ENCODE measurements at regions not wholly inside any gene's neighbourhood (a gene's known extent, or its start where the extent isn't known, plus 50 kb on each side); places are given as distances from the start of the nearest gene placed in this dataset.

GRCh38 chr20:37581246-37581645 is 53.6 kb upstream of the BLCAP start:
- Histone ChIP-seq H3K4me3 (ENCODE audit: low read depth, low read length, poor library complexity, severe bottlenecking) (no peak overlapping the region), H3K4me1 (ENCODE audit: insufficient read depth, low read length, poor library complexity, severe bottlenecking) (no peaks in the 10 kb centered on the region), H3K27me3 (replicated peaks; ENCODE audit: insufficient read depth, low read depth, low read length, poor library complexity) (peaks cover 11% of the 10 kb centered on the region), H3K27ac (ENCODE audit: low read depth, low read length, poor library complexity, severe bottlenecking) (no peak overlapping the region), H3K9me3 (ENCODE audit: low read depth, low read length, poor library complexity, severe bottlenecking) (no peaks in the 10 kb centered on the region), H3K36me3 (ENCODE audit: insufficient read depth, low read length, poor library complexity, severe bottlenecking) (no peaks in the 10 kb centered on the region)
- TF ChIP-seq EZH2 (IDR thresholded peaks at IDR 0.05; ENCODE audit: borderline replicate concordance, low read depth, low read length, poor library complexity, severe bottlenecking) = no peak
- TF ChIP-seq CTCF (conservative IDR thresholded peaks at IDR 0.05; ENCODE audit: low read depth, low read length) = no peak
- intact Hi-C loops (cut with micrococcal nuclease; ENCODE audit: unreplicated experiment) = no loop called here
- no TSS peak for BruUV-seq (replicated peaks)
- ChIA-PET CTCF (no interaction called here), POLR2A (ENCODE audit: low non-redundant PET) (no interaction called here)
- DNase-seq (ENCODE audit: low spot score) = no peak

GRCh38 chr20:37580069-37580468 is 52.4 kb upstream of the BLCAP start:
- CTCF ChIA-PET = no interaction called here
- H3K27ac ChIP-seq (ENCODE audit: low read depth, low read length, poor library complexity, severe bottlenecking) = no peak overlapping the region
- no peak for TF ChIP-seq CTCF (conservative IDR thresholded peaks at IDR 0.05; ENCODE audit: low read depth, low read length)
- TF ChIP-seq EZH2 (IDR thresholded peaks at IDR 0.05; ENCODE audit: borderline replicate concordance, low read depth, low read length, poor library complexity, severe bottlenecking) = no peak
- H3K4me1 ChIP-seq (ENCODE audit: insufficient read depth, low read length, poor library complexity, severe bottlenecking) = no peaks in the 10 kb centered on the region
- no TSS peak for BruUV-seq (replicated peaks)
- H3K9me3 ChIP-seq (ENCODE audit: low read depth, low read length, poor library complexity, severe bottlenecking) = no peaks in the 10 kb centered on the region
- POLR2A ChIA-PET (ENCODE audit: low non-redundant PET) = no interaction called here
- intact Hi-C loops (cut with micrococcal nuclease; ENCODE audit: unreplicated experiment) = no loop called here
- H3K4me3 ChIP-seq (ENCODE audit: low read depth, low read length, poor library complexity, severe bottlenecking) = no peak overlapping the region
- DNase-seq (ENCODE audit: low spot score) = no peak
- no peaks in the 10 kb centered on the region for H3K36me3 ChIP-seq (ENCODE audit: insufficient read depth, low read length, poor library complexity, severe bottlenecking)
- H3K27me3 ChIP-seq (replicated peaks; ENCODE audit: insufficient read depth, low read depth, low read length, poor library complexity) = peaks cover 4% of the 10 kb centered on the region

- no peak for TF ChIP-seq CTCF (conservative IDR thresholded peaks at IDR 0.05; ENCODE audit: low read depth, low read length)
- no peak for TF ChIP-seq EZH2 (IDR thresholded peaks at IDR 0.05; ENCODE audit: borderline replicate concordance, low read depth, low read length, poor library complexity, severe bottlenecking)
- Histone ChIP-seq H3K9me3 (ENCODE audit: low read depth, low read length, poor library complexity, severe bottlenecking) (no peaks in the 10 kb centered on the region), H3K4me1 (ENCODE audit: insufficient read depth, low read length, poor library complexity, severe bottlenecking) (no peaks in the 10 kb centered on the region), H3K27me3 (replicated peaks; ENCODE audit: insufficient read depth, low read depth, low read length, poor library complexity) (no peaks in the 10 kb centered on the region), H3K27ac (ENCODE audit: low read depth, low read length, poor library complexity, severe bottlenecking) (no peak overlapping the region), H3K4me3 (ENCODE audit: low read depth, low read length, poor library complexity, severe bottlenecking) (no peak overlapping the region), H3K36me3 (ENCODE audit: insufficient read depth, low read length, poor library complexity, severe bottlenecking) (no peaks in the 10 kb centered on the region)
- BruUV-seq (replicated peaks) = no TSS peak
- intact Hi-C loops (cut with micrococcal nuclease; ENCODE audit: unreplicated experiment) = no loop called here
- ChIA-PET POLR2A (ENCODE audit: low non-redundant PET) (no interaction called here), CTCF (no interaction called here)
- DNase-seq (ENCODE audit: low spot score) = no peak
These were observed 51.4 kb upstream of the BLCAP start for GRCh38 chr20:37579106-37579505.

Data from A673 (cell line).